Activated CD8-positive, alpha-beta memory T cell treated with anti-CD3 and anti-CD28 coated beads for 4 hours (primary cell): ENCODE measurements at regions not wholly inside any gene's neighbourhood (a gene's known extent, or its start where the extent isn't known, plus 50 kb on each side); places are given as distances from the start of the nearest gene placed in this dataset.

ENCODE experiments used
- DNase-seq, 2 donors: peaks; one replicate each; pipeline ENCODE4 v3.0.0-alpha.2; 2020; ENCODE audit warnings: low read depth in 2 of 2

GRCh38 chr13:75052616-75053015, 429.4 kb downstream of the TBC1D4 start:
- no peak for DNase-seq

- no peak for DNase-seq
These were observed 431.4 kb downstream of the TBC1D4 start for GRCh38 chr13:75050419-75051046.

GRCh38 chr13:75049735-75050335, 432.1 kb downstream of the TBC1D4 start:
- no peak for DNase-seq

GRCh38 chr13:75042807-75043206, 439.2 kb downstream of the TBC1D4 start:
- no peak for DNase-seq

- no peak for DNase-seq
These were observed 443.4 kb downstream of the TBC1D4 start for GRCh38 chr13:75038393-75039113.

- no peak for DNase-seq
These were observed 456.0 kb downstream of the TBC1D4 start for GRCh38 chr13:75025956-75026355.

GRCh38 chr13:75024602-75025001, 457.4 kb downstream of the TBC1D4 start:
- DNase-seq, result no peak

GRCh38 chr13:75023609-75024008, 458.4 kb downstream of the TBC1D4 start:
- DNase-seq, result no peak

GRCh38 chr13:75021151-75021550, 460.8 kb downstream of the TBC1D4 start:
- no peak for DNase-seq

- DNase-seq, result no peak
These were observed 465.7 kb downstream of the TBC1D4 start for GRCh38 chr13:75016225-75016624.

GRCh38 chr13:75013818-75014217, 468.2 kb downstream of the TBC1D4 start:
- DNase-seq, result no peak

GRCh38 chr13:75010941-75011340, 471.0 kb downstream of the TBC1D4 start:
- no peak for DNase-seq

GRCh38 chr13:75008926-75009325, 473.0 kb downstream of the TBC1D4 start:
- no peak for DNase-seq

GRCh38 chr13:74990992-74991391, 491.0 kb downstream of the TBC1D4 start:
- DNase-seq, result no peak

GRCh38 chr13:74987124-74987690, 494.8 kb downstream of the TBC1D4 start:
- DNase-seq, result no peak

GRCh38 chr13:74986609-74987008, 495.4 kb downstream of the TBC1D4 start:
- no peak for DNase-seq

- no peak for DNase-seq
These were observed 502.3 kb downstream of the TBC1D4 start for GRCh38 chr13:74979703-74980102.

GRCh38 chr13:74978591-74978990, 503.4 kb downstream of the TBC1D4 start:
- no peak for DNase-seq

- DNase-seq, result no peak
These were observed 504.5 kb downstream of the TBC1D4 start for GRCh38 chr13:74977498-74977897.

GRCh38 chr13:74975111-74975510, 506.9 kb downstream of the TBC1D4 start:
- no peak for DNase-seq

GRCh38 chr13:74973935-74974879, 507.8 kb downstream of the TBC1D4 start:
- DNase-seq, result no peak

- no peak for DNase-seq
These were observed 512.5 kb downstream of the TBC1D4 start for GRCh38 chr13:74969419-74969818.
